SK-MEL-5 (cell line): ENCODE measurements at regions not wholly inside any gene's neighbourhood (a gene's known extent, or its start where the extent isn't known, plus 50 kb on each side); places are given as distances from the start of the nearest gene placed in this dataset.
"Not testable (repeated sequence)": the region's sequence is repeated elsewhere in the genome, so short reads cannot be mapped to it uniquely, and the experiment has no call there.

ENCODE experiments used
- DNase-seq: peaks from one replicate; pipeline ENCODE4 v3.0.0-alpha.2; 2016; ENCODE audit warnings: low read depth, low spot score
- in situ Hi-C: cut with HindIII; loops from 2 replicates; pipeline ENCODE4 v1.10.0; 2016; ENCODE audit warnings: low sequenced_read_pairs, high pct_unique_total_duplicates, low pct_unique_long_range_greater_than_20kb

DNA sequence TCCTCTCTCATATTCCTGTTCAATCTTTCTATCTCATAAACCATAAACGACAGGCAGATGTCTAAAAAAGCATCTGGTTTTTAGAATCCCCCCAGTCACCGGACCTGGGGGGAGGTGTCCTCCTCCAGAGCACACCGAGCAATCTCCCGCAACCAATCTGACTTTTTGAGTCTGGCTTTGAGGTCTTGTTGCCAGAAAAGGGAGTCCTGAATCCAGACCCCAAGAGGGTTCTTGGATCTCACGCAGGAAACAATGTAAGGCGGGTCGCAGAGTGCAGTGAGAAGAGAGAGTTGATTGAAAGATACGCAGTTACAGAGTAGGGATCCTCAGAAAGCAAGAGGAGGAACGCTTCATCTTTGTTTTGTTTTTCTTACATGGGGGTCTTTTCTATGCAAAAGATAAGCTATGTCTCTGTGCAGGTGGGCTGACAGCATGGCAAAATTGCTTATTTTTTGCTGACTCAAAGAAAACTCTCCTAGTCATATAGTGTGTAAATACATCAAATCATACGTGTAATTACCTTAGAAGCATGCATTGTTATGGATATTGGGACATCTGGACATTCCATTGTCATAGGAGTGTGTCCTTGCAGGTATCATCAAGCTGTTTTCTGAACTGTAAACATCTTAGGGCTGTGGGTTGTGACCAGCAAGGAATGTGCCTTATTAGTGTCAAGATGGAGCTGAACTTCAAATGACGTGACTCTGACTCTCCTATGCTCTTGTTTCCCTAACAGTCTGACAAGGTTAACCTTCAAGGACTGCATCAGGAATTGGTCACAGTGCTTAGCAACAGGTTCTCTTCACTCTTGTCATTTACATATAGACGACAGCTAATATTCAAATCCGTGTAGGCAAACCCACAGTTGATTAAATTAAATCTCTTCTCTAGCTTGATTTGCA is 159.3 kb upstream of the DAPK1 start:
- no peak for DNase-seq
- in situ Hi-C loops = loop anchor here (10.0 kb wide), 1 partner anchor 326 kb away; no protein-coding TSS in a partner anchor

DNA sequence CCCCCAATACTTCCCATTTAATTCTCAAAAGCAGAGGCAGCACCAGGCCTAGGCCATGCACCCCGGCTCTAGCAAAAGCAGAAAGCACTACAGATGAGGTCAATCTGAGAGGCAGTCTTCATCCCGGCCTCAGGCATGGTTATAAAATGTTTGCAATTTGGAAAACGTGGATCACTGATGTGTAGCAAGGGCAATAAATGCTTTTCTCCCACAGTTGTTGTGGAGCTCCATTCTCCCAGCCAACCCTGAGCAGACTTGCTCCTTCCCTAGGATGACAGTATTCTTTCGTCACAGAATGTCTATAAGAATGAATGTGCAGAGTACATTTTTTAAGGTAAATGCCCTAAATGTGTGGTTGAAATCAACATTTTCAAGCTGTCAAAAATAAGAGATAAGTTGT is 157.3 kb upstream of the DAPK1 start:
- in situ Hi-C loops = no loop called here

DNA sequence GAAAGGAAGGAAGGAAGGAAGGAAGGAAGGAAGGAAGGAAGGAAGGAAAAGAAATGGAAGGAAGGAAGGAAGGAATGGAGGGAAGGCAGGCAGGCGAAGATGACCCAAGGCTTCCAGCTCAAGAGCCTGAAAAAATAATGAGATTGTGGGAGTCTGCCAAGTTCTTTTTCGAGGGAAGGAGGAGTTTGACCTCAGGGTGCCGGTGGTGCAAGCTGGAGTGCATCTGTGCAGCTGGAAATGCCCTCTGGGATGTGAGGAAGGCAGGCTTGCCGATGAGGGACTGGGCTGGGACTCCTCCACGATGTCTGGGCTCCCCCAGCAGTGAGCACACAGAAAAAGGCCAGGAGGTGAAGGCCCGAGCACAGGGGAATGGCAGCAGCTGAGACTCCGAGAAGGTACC is 154.9 kb upstream of the DAPK1 start:
- in situ Hi-C loops = no loop called here

More for the DNA sequence above, 157.3 kb upstream of the DAPK1 start:
- DNase-seq = no peak

DNA sequence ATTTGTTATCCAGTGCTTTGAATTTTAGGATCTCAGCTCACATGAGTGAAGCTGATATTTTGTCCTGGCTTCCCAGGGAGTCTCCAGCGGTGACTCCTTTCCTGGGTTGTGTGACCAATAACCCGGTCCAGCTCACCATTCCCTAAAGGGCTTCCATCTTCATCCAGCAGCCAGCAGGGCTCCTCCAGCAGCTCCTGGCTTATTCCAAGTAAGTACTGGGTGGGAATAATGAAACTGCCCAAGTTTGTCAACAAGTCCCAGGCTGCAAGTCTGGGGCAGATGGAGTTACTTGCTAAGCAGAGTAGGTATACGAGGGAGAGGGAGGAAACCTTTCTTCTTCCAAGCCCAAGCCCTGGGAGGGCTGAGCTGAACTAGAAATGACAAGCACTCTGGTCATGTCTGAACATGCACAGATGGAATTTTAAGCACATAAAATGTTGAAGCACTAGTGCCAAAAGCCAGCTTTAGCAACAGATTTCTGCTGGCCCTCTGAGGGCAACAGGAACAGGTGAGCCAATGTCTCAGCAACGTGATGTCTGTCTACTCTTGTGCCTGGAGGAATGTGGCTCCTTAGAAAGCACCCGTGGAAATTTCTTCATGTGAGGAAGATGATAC is 153.7 kb upstream of the DAPK1 start:
- in situ Hi-C loops = no loop called here
- no peak for DNase-seq

More for the DNA sequence above, 154.9 kb upstream of the DAPK1 start:
- DNase-seq = no peak

DNA sequence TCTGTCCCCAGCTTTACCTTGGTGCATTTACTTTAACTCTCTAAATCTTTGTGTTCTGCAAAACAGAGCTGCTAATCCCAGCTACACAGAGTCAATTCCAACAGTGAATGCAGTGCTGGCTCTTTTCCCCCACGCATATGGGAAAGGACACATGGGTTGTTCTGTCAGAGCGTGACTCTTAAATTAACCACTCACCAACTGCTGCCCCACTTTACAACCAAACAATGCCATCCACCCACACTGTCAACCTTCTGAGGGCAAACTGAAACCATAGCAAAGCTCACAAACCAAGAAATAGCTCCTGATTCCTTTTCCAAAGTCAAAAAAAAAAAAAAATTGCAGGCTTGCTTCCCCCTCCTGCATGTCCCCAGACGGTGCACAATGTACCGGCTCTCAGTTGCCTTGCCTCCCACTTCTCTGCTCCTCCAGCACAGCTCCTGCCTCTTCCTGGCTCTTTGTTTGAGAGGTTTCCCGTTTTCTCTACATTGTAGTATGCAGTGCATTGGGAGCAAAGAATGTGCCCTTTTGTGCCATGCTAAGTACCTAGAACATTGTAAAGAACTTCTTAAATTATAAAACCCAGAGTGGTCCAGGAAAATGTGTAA is 151.5 kb upstream of the DAPK1 start:
- DNase-seq = no peak
- in situ Hi-C loops = no loop called here

DNA sequence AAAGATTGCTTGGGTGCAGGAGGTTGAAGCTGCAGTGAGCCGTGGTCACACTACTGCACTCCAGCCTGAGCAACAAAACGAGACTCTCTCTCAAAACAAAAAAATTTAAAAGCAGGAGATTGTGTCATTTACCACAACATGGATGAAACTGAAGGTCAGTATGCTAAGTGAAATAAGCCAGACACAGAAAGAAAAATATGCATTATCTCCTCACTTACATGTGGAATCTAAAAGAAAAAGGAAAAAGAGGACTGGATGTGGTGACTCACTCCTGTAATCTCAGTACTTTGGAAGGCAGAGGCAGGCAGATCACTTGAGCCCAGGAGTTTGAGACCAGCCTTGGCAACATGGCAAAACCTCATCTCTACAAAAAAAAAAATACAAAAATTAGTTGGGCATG is 146.8 kb upstream of the DAPK1 start:
- in situ Hi-C loops = no loop called here
- DNase-seq = no peak

DNA sequence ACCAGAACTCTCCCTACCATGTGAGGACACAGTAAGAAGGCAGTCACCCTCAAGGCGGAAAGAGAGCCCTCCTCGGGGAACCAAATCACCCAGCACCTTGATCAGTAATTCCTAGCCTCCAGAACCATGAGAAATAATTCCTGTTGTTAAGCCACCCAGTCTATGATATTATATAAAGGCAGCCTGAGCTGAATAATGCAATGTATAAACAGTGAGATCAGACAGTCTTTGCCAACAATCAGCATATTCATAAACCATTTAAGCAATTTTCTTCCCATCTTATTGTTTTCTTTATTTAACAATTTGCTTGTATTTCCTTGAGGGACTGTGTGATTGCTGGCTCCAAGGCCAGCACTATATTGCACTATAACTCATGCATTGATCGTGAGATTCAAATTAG is 144.4 kb upstream of the DAPK1 start:
- no peak for DNase-seq
- in situ Hi-C loops = no loop called here

DNA sequence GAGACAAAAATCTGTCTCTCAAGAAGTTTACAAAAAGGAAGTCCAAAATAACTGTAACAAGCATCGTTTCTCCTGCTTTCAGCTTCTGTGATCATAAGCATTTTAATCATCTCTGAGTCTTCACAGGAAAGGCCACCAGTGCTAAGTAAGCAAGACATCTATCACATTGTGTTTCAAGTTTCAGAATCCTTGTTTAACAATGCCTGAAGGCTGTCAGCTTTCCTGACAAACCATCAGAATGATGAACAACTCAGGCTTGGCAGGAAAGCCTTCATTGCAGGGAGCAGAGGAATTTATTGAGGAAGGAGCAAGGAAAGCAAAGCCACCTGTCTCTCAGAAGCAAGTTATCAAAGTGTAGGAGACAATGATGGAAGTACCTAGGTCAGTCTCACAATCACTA is 143.5 kb upstream of the DAPK1 start:
- DNase-seq = no peak
- in situ Hi-C loops = no loop called here

DNA sequence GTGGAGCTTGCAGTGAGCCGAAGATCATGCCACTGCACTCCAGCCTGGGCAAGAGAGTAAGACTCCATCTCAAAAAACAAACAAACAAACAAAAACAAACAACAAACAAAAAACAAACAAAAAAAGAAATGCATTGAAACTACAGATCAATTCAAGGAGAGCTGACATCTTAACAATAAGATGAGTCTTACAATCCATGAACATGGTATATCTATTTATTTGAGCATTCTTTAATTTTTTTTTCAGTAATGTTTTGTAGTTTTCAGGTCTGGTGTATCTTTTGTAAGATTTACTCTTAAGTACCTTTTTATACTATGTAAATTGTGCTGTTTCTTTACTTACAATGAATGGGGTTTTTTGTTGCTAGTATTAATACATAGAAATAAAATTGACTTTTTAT is 140.1 kb upstream of the DAPK1 start:
- DNase-seq = no peak
- in situ Hi-C loops = no loop called here

DNA sequence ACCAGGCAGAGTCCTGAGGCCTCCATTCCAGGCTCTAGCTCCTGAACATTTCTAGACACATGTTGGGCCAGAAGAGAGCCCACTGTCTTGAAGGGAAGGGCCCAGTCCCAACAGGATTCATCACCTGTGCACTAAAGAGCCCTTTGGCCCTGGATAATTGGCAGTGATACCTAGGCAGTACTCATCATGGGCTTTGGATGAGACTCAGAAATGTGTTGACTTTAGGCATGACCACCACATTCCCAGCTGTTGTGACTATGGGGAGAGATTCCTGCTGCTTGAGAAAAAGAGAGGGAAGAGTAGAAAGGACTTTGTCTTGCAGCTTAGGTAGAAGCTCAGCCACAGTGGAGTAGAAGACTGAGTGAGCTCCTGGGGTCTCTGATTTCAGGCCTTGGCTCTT is 138.4 kb upstream of the DAPK1 start:
- DNase-seq = no peak
- in situ Hi-C loops = no loop called here

DNA sequence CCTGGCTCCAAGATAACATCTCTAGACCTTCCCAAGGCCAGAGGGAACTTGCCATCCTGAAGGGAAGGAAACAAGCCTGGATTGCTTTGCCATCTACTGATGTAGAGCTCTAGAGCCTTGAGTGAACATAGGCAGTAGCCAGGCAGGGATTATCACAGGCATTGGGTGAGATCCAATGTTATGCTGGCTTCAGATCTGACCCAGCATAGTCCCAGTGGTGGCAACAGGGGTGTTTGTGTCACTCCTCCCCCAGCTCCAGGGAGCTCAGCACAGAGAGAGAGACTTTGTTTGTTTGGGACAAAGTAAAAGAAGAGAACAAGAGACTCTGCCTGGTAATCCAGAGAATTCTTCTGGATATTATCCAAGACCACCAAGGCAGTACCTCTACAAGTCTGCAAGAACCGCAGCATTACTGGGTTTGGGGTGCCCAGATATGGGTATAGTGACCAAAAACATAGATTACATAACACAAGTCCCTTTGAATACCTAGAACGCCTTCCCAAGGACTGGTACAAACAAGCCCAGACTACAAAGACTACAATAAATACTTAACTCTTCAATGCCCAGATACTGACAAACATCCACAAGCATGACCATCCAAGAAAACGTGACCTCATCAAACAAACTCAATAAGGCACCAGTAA is 137.6 kb upstream of the DAPK1 start:
- DNase-seq = no peak
- in situ Hi-C loops = no loop called here

DNA sequence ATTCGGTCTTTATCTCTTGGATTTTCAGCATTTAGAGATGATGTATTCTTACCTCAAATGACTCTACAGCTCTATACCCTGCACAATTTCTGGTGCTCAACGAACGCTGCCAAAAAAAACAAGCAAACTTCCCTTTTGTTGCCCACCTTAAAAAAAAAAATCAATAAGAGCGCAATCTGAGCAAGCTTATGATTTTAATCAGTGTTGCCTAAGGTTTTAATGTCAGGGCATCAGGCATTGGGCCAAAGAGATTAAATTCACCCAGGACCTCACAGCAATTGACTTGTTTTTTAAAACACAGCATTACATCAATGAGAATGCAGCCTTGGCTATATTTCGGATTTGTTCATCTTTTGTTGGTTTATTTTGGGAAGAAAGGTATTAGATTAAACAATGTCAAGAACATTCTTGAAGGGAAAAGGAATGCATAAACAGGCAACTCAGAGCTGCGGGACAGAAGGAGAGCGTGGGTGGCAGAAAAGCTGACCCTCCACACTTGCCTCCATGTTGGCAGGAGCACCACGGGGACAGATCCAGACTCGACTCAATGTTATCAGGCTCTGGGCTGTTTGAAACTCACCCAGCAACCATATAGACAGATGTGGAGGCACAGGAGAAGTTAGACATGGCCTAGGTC is 127.5 kb upstream of the DAPK1 start:
- no peak for DNase-seq
- in situ Hi-C loops = no loop called here

DNA sequence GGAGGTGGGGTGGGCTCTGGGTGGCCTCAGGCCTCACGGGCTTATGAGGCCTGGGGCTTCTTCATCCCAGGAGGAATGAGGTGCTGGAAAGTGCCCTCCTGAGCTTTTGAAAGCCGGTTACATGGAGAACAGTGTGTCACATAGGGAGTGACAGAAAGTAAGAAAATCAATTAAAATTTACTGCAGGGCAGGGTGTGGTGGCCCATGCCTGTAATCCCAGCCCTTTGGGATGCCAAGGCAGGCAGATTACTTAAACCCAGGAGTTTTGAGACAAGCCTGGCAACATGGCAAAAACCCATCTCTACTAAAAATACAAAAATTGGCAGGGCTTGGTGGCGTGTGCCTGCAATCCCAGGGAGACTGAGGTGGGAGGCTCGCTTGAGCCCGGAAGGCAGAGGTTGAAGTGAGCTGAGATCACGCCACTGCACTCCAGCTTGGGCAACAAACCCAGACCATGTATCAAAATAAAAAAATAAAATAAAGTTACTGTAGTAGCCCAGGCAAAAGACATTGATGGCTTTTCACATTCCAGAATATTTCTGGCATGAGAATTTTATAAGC is 125.8 kb upstream of the DAPK1 start:
- in situ Hi-C loops = no loop called here
- DNase-seq = no peak

DNA sequence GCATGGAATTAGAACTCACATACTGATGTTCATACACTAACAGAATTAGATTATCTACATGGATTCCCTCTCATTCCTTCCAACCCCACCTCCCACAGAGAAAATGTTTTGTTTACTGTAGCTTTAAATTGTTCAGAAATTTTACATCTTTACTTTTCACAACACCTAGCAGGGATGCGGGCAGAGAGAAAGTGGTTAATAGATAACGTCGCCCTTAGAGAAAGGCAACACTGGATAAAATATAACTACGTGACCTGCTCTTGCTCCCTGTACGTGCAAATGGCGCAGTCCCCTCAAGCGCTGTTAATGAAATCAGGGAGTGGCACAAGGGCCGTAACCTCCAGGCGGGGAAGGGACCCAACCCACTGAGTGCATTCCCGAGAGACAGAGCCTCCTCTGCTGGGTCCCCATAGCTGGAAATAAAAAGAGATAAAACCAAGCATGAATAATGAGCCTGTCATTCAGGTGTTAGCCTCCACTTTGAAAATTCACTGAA is 125.3 kb upstream of the DAPK1 start:
- no peak for DNase-seq
- in situ Hi-C loops = no loop called here

DNA sequence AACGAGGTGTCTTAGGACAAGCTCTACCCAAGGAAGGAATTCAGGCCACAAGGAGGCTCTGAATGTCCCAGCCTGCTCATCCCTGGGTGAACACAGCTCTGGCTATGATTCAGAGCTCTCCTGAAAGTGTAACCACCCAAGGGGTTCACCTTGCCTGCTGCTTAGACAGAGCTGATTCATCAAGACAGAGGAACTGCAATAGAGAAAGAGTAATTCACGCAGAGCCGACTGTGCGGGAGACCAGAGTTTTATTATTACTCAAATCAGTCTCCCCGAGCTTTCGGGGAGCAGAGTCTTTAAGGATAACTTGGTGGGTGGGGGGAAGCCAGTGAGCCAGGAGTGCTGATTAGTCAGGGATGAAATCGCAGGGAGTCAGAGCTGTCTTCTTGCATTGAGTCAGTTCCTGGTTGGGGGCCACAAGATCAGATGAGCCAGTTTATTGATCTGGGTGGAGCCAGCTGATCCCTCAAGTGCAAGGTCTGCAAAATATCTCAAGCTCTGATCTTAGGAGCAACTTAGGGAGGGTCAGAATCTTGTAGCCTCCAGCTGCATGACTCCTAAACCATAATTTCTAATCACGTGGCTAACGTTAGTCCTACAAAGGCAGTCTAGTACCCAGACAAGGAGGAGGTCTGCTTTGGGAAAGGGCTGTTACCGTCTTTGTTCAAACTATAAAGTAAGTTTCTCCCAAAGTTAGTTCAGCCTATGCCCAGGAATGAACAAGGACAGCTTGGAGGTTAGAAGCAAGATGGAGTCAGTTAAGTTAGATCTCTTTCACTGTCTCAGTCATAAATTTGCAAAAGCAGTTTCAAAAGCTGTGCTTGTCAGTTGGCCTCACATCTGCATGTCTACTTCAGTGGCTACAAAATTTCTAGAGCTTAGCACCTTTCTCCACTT is 123.4 kb upstream of the DAPK1 start:
- DNase-seq, in situ Hi-C loops: not testable (repeated sequence)

DNA sequence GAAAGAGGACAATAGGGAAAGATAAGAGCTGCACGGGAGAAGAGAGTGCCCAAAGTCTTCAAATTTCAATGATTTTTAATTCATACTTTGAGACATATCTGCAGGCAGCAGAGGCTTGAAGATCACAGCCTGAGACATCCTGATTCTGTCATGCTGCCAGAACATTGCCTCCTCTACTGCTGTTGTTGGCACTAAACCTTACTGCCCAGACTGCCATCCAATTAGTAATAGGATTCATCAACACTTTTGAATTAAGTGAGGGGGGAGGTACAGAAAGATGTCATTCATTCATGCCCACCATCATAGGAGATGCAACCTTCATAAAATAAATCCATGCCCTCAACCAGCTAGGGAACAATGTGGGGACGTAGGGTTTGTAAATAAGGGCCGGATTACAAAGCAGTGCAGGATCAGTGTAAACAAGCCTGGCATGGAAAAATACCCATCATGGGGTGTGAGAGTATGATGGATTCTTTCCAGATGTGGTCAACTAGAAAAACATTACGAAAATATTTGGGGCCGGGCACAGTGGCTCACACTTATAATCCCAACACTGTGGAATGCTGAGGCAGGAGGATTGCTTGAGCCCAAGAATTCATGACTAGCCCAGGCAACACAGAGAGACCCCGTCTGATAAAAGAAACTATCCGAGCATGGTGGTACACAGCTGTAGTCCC is 122.1 kb upstream of the DAPK1 start:
- in situ Hi-C loops = no loop called here
- no peak for DNase-seq
